Astrocyte (in vitro differentiated cells and primary cell): ENCODE measurements at regions not wholly inside any gene's neighbourhood (a gene's known extent, or its start where the extent isn't known, plus 50 kb on each side); places are given as distances from the start of the nearest gene placed in this dataset.
A peak's percentile ranks its signal among the peaks of the same experiment; 100 is the strongest.

ENCODE experiments used
- DNase-seq: peaks from one replicate; pipeline ENCODE4 v3.0.0-alpha.2; 2010; ENCODE audit warnings: low read depth
- FAIRE-seq: peaks from 2 replicates; lab custom pipeline; 2011; peaks lifted over from hg19 to GRCh38; lab: Jason Lieb, UNC
- H2AFZ ChIP-seq: 2 replicates; pipeline ENCODE4 v1.6.0; 2012; ENCODE audit warnings: low read depth, low read length, inconsistent platforms
- H3K27ac ChIP-seq: 2 replicates; pipeline ENCODE4 v1.5.1; 2011; ENCODE audit warnings: low read depth, low read length, inconsistent platforms
- H3K27me3 ChIP-seq: 2 replicates; pipeline ENCODE4 v1.6.0; 2011; ENCODE audit warnings: low read length, inconsistent platforms; ENCODE audit not compliant: insufficient read depth
- H3K36me3 ChIP-seq: 2 replicates; pipeline ENCODE4 v1.5.1; 2011; ENCODE audit warnings: low read length, inconsistent platforms; ENCODE audit not compliant: insufficient read depth
- H3K4me1 ChIP-seq: 2 replicates; pipeline ENCODE4 v1.5.1; 2011; ENCODE audit warnings: low read length, inconsistent platforms; ENCODE audit not compliant: insufficient read depth
- H3K4me2 ChIP-seq: 2 replicates; pipeline ENCODE4 v1.6.0; 2012; ENCODE audit warnings: low read length, inconsistent platforms
- H3K4me3 ChIP-seq: 2 replicates; pipeline ENCODE4 v1.5.1; 2011; ENCODE audit warnings: low read depth, mild to moderate bottlenecking, low read length, inconsistent platforms; ENCODE audit not compliant: insufficient read depth
- H3K79me2 ChIP-seq: 2 replicates; pipeline ENCODE4 v1.6.0; 2012; ENCODE audit warnings: mild to moderate bottlenecking, low read length, inconsistent platforms; ENCODE audit not compliant: insufficient read depth
- H3K9ac ChIP-seq: 2 replicates; pipeline ENCODE4 v1.6.0; 2012; ENCODE audit warnings: mild to moderate bottlenecking, low read length, inconsistent platforms
- H3K9me3 ChIP-seq: 2 replicates; pipeline ENCODE4 v1.5.1; 2012; ENCODE audit warnings: low read depth, mild to moderate bottlenecking, low read length, inconsistent platforms; ENCODE audit not compliant: insufficient read depth
- H4K20me1 ChIP-seq: 2 replicates; pipeline ENCODE4 v1.6.0; 2012; ENCODE audit warnings: low read length, inconsistent platforms; ENCODE audit not compliant: insufficient read depth
- H3K27ac Mint-ChIP-seq: one replicate; pipeline ENCODE4 v1.8.0; 2021; ENCODE audit warnings: mild to moderate bottlenecking, mixed read lengths; ENCODE audit not compliant: unreplicated experiment
- H3K27me3 Mint-ChIP-seq: one replicate; pipeline ENCODE4 v1.8.0; 2021; ENCODE audit warnings: low read depth, mixed read lengths; ENCODE audit not compliant: unreplicated experiment
- H3K36me3 Mint-ChIP-seq: one replicate; pipeline ENCODE4 v1.8.0; 2021; ENCODE audit warnings: low read depth, mixed read lengths; ENCODE audit not compliant: unreplicated experiment
- H3K4me1 Mint-ChIP-seq: one replicate; pipeline ENCODE4 v1.8.0; 2021; ENCODE audit warnings: low read depth, mixed read lengths; ENCODE audit not compliant: unreplicated experiment
- H3K4me3 Mint-ChIP-seq: one replicate; pipeline ENCODE4 v1.8.0; 2021; ENCODE audit warnings: mild to moderate bottlenecking, moderate library complexity, mixed read lengths; ENCODE audit not compliant: unreplicated experiment
- H3K9me3 Mint-ChIP-seq: one replicate; pipeline ENCODE4 v1.8.0; 2021; ENCODE audit warnings: mild to moderate bottlenecking, mixed read lengths; ENCODE audit not compliant: unreplicated experiment
- CTCF ChIP-seq: IDR thresholded peaks from 2 replicates; pipeline ENCODE4 v1.5.1; 2011; ENCODE audit warnings: low read depth, mild to moderate bottlenecking, inconsistent platforms, low read length, moderate library complexity; ENCODE audit not compliant: insufficient read depth
- EZH2 ChIP-seq: IDR thresholded peaks from 2 replicates; pipeline ENCODE4 v1.6.1; 2012; ENCODE audit warnings: mild to moderate bottlenecking, low read length, inconsistent platforms; ENCODE audit not compliant: insufficient read depth

GRCh38 chr14:57069702-57070101, 199.0 kb downstream of the EXOC5 start:
- no peaks in the 10 kb centered on the region for H3K9me3 ChIP-seq
- no peak for FAIRE-seq
- no peaks in the 10 kb centered on the region for H3K4me1 ChIP-seq
- H3K4me3 ChIP-seq, result no peak overlapping the region
- TF ChIP-seq EZH2 (no peak), CTCF (no peak)
- no peaks in the 10 kb centered on the region for H3K79me2 ChIP-seq
- no peak overlapping the region for H3K4me2 ChIP-seq
- no peaks in the 10 kb centered on the region for H3K27me3 ChIP-seq
- Mint-ChIP-seq H3K27ac (no peak overlapping the region), H3K36me3 (no peaks in the 10 kb centered on the region), H3K4me3 (no peak overlapping the region), H3K9me3 (no peaks in the 10 kb centered on the region), H3K4me1 (no peaks in the 10 kb centered on the region), H3K27me3 (peaks cover 3% of the 10 kb centered on the region)
- no peaks in the 10 kb centered on the region for H4K20me1 ChIP-seq
- H3K27ac ChIP-seq, result no peak overlapping the region
- H2AFZ ChIP-seq, result no peak overlapping the region
- no peak for DNase-seq
- H3K36me3 ChIP-seq, result no peaks in the 10 kb centered on the region
- H3K9ac ChIP-seq, result no peak overlapping the region

DNA sequence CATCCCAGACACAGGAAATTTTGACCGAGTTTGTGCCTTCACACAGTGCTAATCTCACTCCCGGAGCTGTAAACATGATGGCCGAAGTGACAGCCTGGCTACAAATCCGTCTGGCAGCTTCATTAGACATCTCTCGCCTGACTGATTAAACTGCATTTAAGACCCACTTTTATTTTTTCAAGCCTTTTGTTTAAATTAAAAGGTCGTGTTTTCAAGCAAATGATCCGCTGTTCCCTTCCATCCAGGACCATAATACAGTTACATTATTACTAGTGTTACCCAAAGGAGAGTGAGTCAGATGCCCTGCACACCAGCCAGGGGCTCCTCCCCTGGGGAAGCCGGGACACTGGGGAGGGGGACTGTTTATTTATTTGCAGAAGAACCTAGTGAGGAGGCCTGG, 200.2 kb downstream of the EXOC5 start:
- Mint-ChIP-seq H3K36me3 (no peaks in the 10 kb centered on the region), H3K4me3 (no peak overlapping the region), H3K27ac (no peak overlapping the region), H3K9me3 (no peaks in the 10 kb centered on the region), H3K4me1 (no peaks in the 10 kb centered on the region), H3K27me3 (peaks cover 2% of the 10 kb centered on the region)
- no peak overlapping the region for H3K9ac ChIP-seq
- no peaks in the 10 kb centered on the region for H3K79me2 ChIP-seq
- H3K4me1 ChIP-seq, result no peaks in the 10 kb centered on the region
- H4K20me1 ChIP-seq, result no peaks in the 10 kb centered on the region
- no peak for TF ChIP-seq CTCF
- no peak for TF ChIP-seq EZH2
- DNase-seq (no peak), FAIRE-seq (no peak)
- H3K36me3 ChIP-seq, result no peaks in the 10 kb centered on the region
- H3K9me3 ChIP-seq, result no peaks in the 10 kb centered on the region
- H3K4me2 ChIP-seq, result no peak overlapping the region
- no peak overlapping the region for H3K27ac ChIP-seq
- H3K27me3 ChIP-seq, result no peaks in the 10 kb centered on the region
- no peak overlapping the region for H2AFZ ChIP-seq
- H3K4me3 ChIP-seq, result no peak overlapping the region

- Mint-ChIP-seq H3K27ac (no peak overlapping the region), H3K36me3 (no peaks in the 10 kb centered on the region), H3K27me3 (peaks cover 6% of the 10 kb centered on the region), H3K9me3 (no peaks in the 10 kb centered on the region), H3K4me1 (no peaks in the 10 kb centered on the region), H3K4me3 (no peak overlapping the region)
- no peaks in the 10 kb centered on the region for H3K79me2 ChIP-seq
- H3K27ac ChIP-seq, result no peak overlapping the region
- no peaks in the 10 kb centered on the region for H4K20me1 ChIP-seq
- H2AFZ ChIP-seq, result no peak overlapping the region
- H3K4me3 ChIP-seq, result no peak overlapping the region
- H3K9ac ChIP-seq, result no peak overlapping the region
- H3K9me3 ChIP-seq, result no peaks in the 10 kb centered on the region
- peak; percentile 39 for TF ChIP-seq CTCF
- TF ChIP-seq EZH2, result no peak
- no peaks in the 10 kb centered on the region for H3K27me3 ChIP-seq
- DNase-seq (no peak), FAIRE-seq (no peak)
- no peaks in the 10 kb centered on the region for H3K4me1 ChIP-seq
- no peaks in the 10 kb centered on the region for H3K36me3 ChIP-seq
- no peak overlapping the region for H3K4me2 ChIP-seq
Observed at GRCh38 chr14:57066887-57067513, 201.7 kb downstream of the EXOC5 start.
